ENCODE measurements at regions not wholly inside any gene's neighbourhood (a gene's known extent, or its start where the extent isn't known, plus 50 kb on each side); places are given as distances from the start of the nearest gene placed in this dataset.

DNA sequence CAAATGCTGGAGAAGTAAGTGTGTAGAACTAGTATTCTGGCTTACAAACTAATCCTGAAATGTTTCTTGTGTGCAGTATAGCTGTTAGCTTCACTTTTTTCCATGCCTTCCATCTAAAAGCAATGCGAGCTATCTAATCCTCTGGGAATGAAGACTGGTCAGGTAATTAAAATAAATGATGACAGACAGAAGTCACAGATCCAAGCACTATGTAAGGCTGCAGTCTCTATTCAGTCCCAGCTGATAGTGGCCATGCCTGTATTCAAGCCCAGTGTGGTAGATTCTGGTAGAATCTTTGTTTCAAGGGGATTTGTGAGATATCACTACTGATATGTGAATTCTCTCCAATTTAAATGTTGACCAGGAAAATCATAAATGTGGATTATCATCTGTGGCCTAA is 637.2 kb downstream of the TMTC2 start:
- Mint-ChIP-seq H3K27me3 (ENCODE audit: low read depth) (no peaks in the 10 kb centered on the region), H3K9me3 (no peaks in the 10 kb centered on the region), H3K4me3 (no peak overlapping the region), H3K36me3 (ENCODE audit: low read depth) (no peaks in the 10 kb centered on the region), H3K27ac (no peak overlapping the region), H3K4me1 (peaks cover 18% of the 10 kb centered on the region)
- TF ChIP-seq, protein P1, sequence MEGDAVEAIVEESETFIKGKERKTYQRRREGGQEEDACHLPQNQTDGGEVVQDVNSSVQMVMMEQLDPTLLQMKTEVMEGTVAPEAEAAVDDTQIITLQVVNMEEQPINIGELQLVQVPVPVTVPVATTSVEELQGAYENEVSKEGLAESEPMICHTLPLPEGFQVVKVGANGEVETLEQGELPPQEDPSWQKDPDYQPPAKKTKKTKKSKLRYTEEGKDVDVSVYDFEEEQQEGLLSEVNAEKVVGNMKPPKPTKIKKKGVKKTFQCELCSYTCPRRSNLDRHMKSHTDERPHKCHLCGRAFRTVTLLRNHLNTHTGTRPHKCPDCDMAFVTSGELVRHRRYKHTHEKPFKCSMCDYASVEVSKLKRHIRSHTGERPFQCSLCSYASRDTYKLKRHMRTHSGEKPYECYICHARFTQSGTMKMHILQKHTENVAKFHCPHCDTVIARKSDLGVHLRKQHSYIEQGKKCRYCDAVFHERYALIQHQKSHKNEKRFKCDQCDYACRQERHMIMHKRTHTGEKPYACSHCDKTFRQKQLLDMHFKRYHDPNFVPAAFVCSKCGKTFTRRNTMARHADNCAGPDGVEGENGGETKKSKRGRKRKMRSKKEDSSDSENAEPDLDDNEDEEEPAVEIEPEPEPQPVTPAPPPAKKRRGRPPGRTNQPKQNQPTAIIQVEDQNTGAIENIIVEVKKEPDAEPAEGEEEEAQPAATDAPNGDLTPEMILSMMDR (IDR thresholded peaks at IDR 0.05; ENCODE audit: unreplicated experiment in 3 of 3): no peak

DNA sequence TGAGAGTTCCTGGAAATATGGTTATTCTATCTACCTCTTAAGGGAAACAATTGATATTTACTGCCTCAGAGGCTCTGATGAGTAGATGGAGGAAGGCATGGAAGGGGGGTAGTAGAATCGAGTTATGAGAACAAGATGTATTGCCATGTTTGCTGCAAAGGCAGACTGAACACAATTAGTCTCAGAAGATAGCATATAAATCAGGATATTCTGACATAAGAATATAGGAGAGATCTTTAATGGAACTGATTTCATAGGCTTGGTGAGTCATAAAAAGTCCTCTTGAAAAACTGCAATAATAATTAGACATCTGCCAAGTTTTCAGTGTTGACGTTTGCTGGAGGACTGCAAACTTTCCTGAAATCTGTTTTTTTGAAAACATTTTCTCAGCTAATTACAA is 636.1 kb downstream of the TMTC2 start:
- Mint-ChIP-seq H3K36me3 (ENCODE audit: low read depth) (no peaks in the 10 kb centered on the region), H3K4me3 (no peak overlapping the region), H3K9me3 (no peaks in the 10 kb centered on the region), H3K27ac (no peak overlapping the region), H3K27me3 (ENCODE audit: low read depth) (no peaks in the 10 kb centered on the region), H3K4me1 (peaks cover 28% of the 10 kb centered on the region)
- TF ChIP-seq, protein P1 (IDR thresholded peaks at IDR 0.05; ENCODE audit: unreplicated experiment in 3 of 3): no peak

GRCh38 chr12:83321971-83322370 is 635.3 kb downstream of the TMTC2 start:
- no peak overlapping the region for H3K4me3 Mint-ChIP-seq
- H3K27me3 Mint-ChIP-seq (ENCODE audit: low read depth): no peaks in the 10 kb centered on the region
- no peak overlapping the region for H3K27ac Mint-ChIP-seq
- H3K36me3 Mint-ChIP-seq (ENCODE audit: low read depth): no peaks in the 10 kb centered on the region
- no peaks in the 10 kb centered on the region for H3K9me3 Mint-ChIP-seq
- H3K4me1 Mint-ChIP-seq: peaks cover 35% of the 10 kb centered on the region
- TF ChIP-seq, protein P1 (IDR thresholded peaks at IDR 0.05; ENCODE audit: unreplicated experiment in 3 of 3): no peak

- TF ChIP-seq, protein P1 (IDR thresholded peaks at IDR 0.05; ENCODE audit: unreplicated experiment in 3 of 3): no peak
- no peaks in the 10 kb centered on the region for H3K27me3 Mint-ChIP-seq (ENCODE audit: low read depth)
- no peaks in the 10 kb centered on the region for H3K9me3 Mint-ChIP-seq
- no peak overlapping the region for H3K4me3 Mint-ChIP-seq
- peak overlapping the region; percentile 9 to 20 (median 10) for H3K27ac Mint-ChIP-seq
- H3K4me1 Mint-ChIP-seq: peaks cover 35% of the 10 kb centered on the region
- H3K36me3 Mint-ChIP-seq (ENCODE audit: low read depth): no peaks in the 10 kb centered on the region
Observed at GRCh38 chr12:83320350-83320749, 633.6 kb downstream of the TMTC2 start.

- TF ChIP-seq, protein P1 (IDR thresholded peaks at IDR 0.05; ENCODE audit: unreplicated experiment in 3 of 3): no peak
- no peak overlapping the region for H3K4me3 Mint-ChIP-seq
- no peaks in the 10 kb centered on the region for H3K9me3 Mint-ChIP-seq
- no peaks in the 10 kb centered on the region for H3K36me3 Mint-ChIP-seq (ENCODE audit: low read depth)
- peak overlapping the region in 2 of 3 experiments; percentile 62 to 65 for H3K27ac Mint-ChIP-seq
- H3K27me3 Mint-ChIP-seq (ENCODE audit: low read depth): no peaks in the 10 kb centered on the region
- H3K4me1 Mint-ChIP-seq: peaks cover 40% of the 10 kb centered on the region
Observed at GRCh38 chr12:83318386-83319098, 631.8 kb downstream of the TMTC2 start.

DNA sequence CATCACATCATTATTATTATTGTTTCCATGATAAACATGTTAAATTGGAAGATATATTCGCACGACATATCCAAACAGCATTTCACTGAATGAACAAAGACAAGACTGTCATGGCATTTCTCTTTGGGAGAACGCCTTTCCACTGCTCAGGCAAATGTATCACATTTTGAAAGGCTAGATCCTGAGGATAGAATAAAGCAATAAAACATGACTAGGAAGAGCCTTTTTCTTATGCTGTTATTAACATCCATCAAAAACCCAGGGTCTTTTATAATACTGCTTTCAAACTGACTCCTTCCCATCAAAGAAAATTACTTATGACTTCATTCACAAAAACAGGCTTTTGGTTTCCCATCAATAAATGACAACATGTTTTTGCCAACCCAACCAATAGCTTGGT is 630.9 kb downstream of the TMTC2 start:
- TF ChIP-seq, protein P1 (IDR thresholded peaks at IDR 0.05; ENCODE audit: unreplicated experiment in 3 of 3): no peak
- Mint-ChIP-seq H3K4me3 (no peak overlapping the region), H3K27me3 (ENCODE audit: low read depth) (no peaks in the 10 kb centered on the region), H3K36me3 (ENCODE audit: low read depth) (no peaks in the 10 kb centered on the region), H3K4me1 (peaks cover 37% of the 10 kb centered on the region), H3K9me3 (no peaks in the 10 kb centered on the region), H3K27ac (peak overlapping the region; percentile 30 to 65 (median 62))
